Activated T-helper 1 cell treated with anti-CD3 and anti-CD28 coated beads, Interleukin-12 subunit alpha, Interleukin-12 subunit beta, Interleukin-2, Interleukin-4 antibody, amounts not matched to agents 30 ng/mL and 10 ng/mL and 1 ng/mL, durations not matched to agents 14 hours and 24 hours and 36 hours (primary cell): ENCODE measurements at regions not wholly inside any gene's neighbourhood (a gene's known extent, or its start where the extent isn't known, plus 50 kb on each side); places are given as distances from the start of the nearest gene placed in this dataset.
"Not testable (repeated sequence)": the region's sequence is repeated elsewhere in the genome, so short reads cannot be mapped to it uniquely, and the experiment has no call there.

Source experiments
- DNase-seq: peaks from one replicate; pipeline ENCODE4 v3.0.0; 2021; ENCODE audit warnings: low spot score
- H3K27ac Mint-ChIP-seq: one replicate; pipeline ENCODE4 v1.8.0; 2021; ENCODE audit warnings: mild to moderate bottlenecking, mixed read lengths
- H3K27me3 Mint-ChIP-seq: one replicate; pipeline ENCODE4 v1.8.0; 2022; ENCODE audit warnings: mild to moderate bottlenecking, moderate library complexity, mixed read lengths; ENCODE audit not compliant: insufficient read depth
- H3K36me3 Mint-ChIP-seq: one replicate; pipeline ENCODE4 v1.8.0; 2021; ENCODE audit warnings: low read depth, mixed read lengths
- H3K4me1 Mint-ChIP-seq: one replicate; pipeline ENCODE4 v1.8.0; 2021; ENCODE audit warnings: low read depth, mixed read lengths
- H3K4me3 Mint-ChIP-seq: one replicate; pipeline ENCODE4 v1.8.0; 2021; ENCODE audit warnings: mild to moderate bottlenecking, moderate library complexity, mixed read lengths
- H3K9me3 Mint-ChIP-seq: one replicate; pipeline ENCODE4 v1.8.0; 2021; ENCODE audit warnings: mixed read lengths
- intact Hi-C: fragments of 100-400 bp; cut with micrococcal nuclease; formaldehyde crosslinking; loops from one replicate; pipeline ENCODE4 v1.15.1; 2024

GRCh38 chr5:30401479-30402058 lies 791.9 kb upstream of the CDH6 start:
- Mint-ChIP-seq H3K27me3 (no peaks in the 10 kb centered on the region), H3K36me3 (no peaks in the 10 kb centered on the region), H3K4me1 (no peaks in the 10 kb centered on the region), H3K4me3 (no peak overlapping the region), H3K27ac (no peak overlapping the region), H3K9me3 (peaks cover 11% of the 10 kb centered on the region)
- DNase-seq = no peak
- intact Hi-C loops = no loop called here

- intact Hi-C loops = no loop called here
- no peaks in the 10 kb centered on the region for H3K4me1 Mint-ChIP-seq
- H3K9me3 Mint-ChIP-seq = peaks cover 9% of the 10 kb centered on the region
These were observed 795.1 kb upstream of the CDH6 start for GRCh38 chr5:30398423-30398822.

GRCh38 chr5:30392897-30393296 lies 800.6 kb upstream of the CDH6 start:
- no peak for DNase-seq
- intact Hi-C loops = no loop called here
- peaks cover 21% of the 10 kb centered on the region for H3K9me3 Mint-ChIP-seq

More at GRCh38 chr5:30398423-30398822, 795.1 kb upstream of the CDH6 start:
- no peak overlapping the region for H3K4me3 Mint-ChIP-seq
- H3K27ac Mint-ChIP-seq = no peak overlapping the region
- no peak for DNase-seq
- no peaks in the 10 kb centered on the region for H3K36me3 Mint-ChIP-seq
- no peaks in the 10 kb centered on the region for H3K27me3 Mint-ChIP-seq

GRCh38 chr5:30390095-30390494 lies 803.4 kb upstream of the CDH6 start:
- no peaks in the 10 kb centered on the region for H3K4me1 Mint-ChIP-seq
- no peak overlapping the region for H3K4me3 Mint-ChIP-seq
- H3K27ac Mint-ChIP-seq = no peak overlapping the region
- intact Hi-C loops = no loop called here
- no peaks in the 10 kb centered on the region for H3K36me3 Mint-ChIP-seq
- H3K27me3 Mint-ChIP-seq = no peaks in the 10 kb centered on the region
- peaks cover 32% of the 10 kb centered on the region for H3K9me3 Mint-ChIP-seq
- no peak for DNase-seq

More at GRCh38 chr5:30392897-30393296, 800.6 kb upstream of the CDH6 start:
- Mint-ChIP-seq H3K4me3 (no peak overlapping the region), H3K27me3 (no peaks in the 10 kb centered on the region), H3K4me1 (no peaks in the 10 kb centered on the region), H3K27ac (no peak overlapping the region), H3K36me3 (no peaks in the 10 kb centered on the region)

GRCh38 chr5:30387974-30388632 lies 805.4 kb upstream of the CDH6 start:
- H3K27ac Mint-ChIP-seq = no peak overlapping the region
- intact Hi-C loops = no loop called here
- peaks cover 34% of the 10 kb centered on the region for H3K9me3 Mint-ChIP-seq
- H3K4me3 Mint-ChIP-seq = no peak overlapping the region
- DNase-seq = no peak
- H3K4me1 Mint-ChIP-seq = no peaks in the 10 kb centered on the region
- H3K36me3 Mint-ChIP-seq = no peaks in the 10 kb centered on the region
- H3K27me3 Mint-ChIP-seq = no peaks in the 10 kb centered on the region

- DNase-seq = no peak
- intact Hi-C loops = no loop called here
- Mint-ChIP-seq H3K4me1 (no peaks in the 10 kb centered on the region), H3K27ac (no peak overlapping the region), H3K36me3 (no peaks in the 10 kb centered on the region), H3K9me3 (peaks cover 30% of the 10 kb centered on the region), H3K27me3 (no peaks in the 10 kb centered on the region), H3K4me3 (no peak overlapping the region)
These were observed 807.7 kb upstream of the CDH6 start for GRCh38 chr5:30385754-30386153.

- no peaks in the 10 kb centered on the region for H3K36me3 Mint-ChIP-seq
- peaks cover 26% of the 10 kb centered on the region for H3K9me3 Mint-ChIP-seq
- H3K4me3 Mint-ChIP-seq = no peak overlapping the region
- intact Hi-C loops = no loop called here
- no peaks in the 10 kb centered on the region for H3K4me1 Mint-ChIP-seq
- no peaks in the 10 kb centered on the region for H3K27me3 Mint-ChIP-seq
- no peak for DNase-seq
- H3K27ac Mint-ChIP-seq = no peak overlapping the region
These were observed 809.3 kb upstream of the CDH6 start for GRCh38 chr5:30384171-30384570.

- Mint-ChIP-seq H3K27me3 (no peaks in the 10 kb centered on the region), H3K27ac (no peak overlapping the region), H3K4me3 (no peak overlapping the region), H3K4me1 (no peaks in the 10 kb centered on the region), H3K9me3 (peaks cover 6% of the 10 kb centered on the region), H3K36me3 (no peaks in the 10 kb centered on the region)
- intact Hi-C loops = no loop called here
- DNase-seq = no peak
These were observed 813.3 kb upstream of the CDH6 start for GRCh38 chr5:30380228-30380627.

GRCh38 chr5:30376848-30377247 lies 816.6 kb upstream of the CDH6 start:
- H3K4me1 Mint-ChIP-seq = no peaks in the 10 kb centered on the region

GRCh38 chr5:30368064-30368463 lies 825.4 kb upstream of the CDH6 start:
- peaks cover 22% of the 10 kb centered on the region for H3K9me3 Mint-ChIP-seq
- H3K36me3 Mint-ChIP-seq = no peaks in the 10 kb centered on the region
- DNase-seq = no peak
- no peak overlapping the region for H3K27ac Mint-ChIP-seq
- H3K4me3 Mint-ChIP-seq = no peak overlapping the region
- intact Hi-C loops = no loop called here
- H3K27me3 Mint-ChIP-seq = no peaks in the 10 kb centered on the region
- no peaks in the 10 kb centered on the region for H3K4me1 Mint-ChIP-seq

More at GRCh38 chr5:30376848-30377247, 816.6 kb upstream of the CDH6 start:
- intact Hi-C loops = no loop called here
- Mint-ChIP-seq H3K27ac (no peak overlapping the region), H3K36me3 (no peaks in the 10 kb centered on the region), H3K9me3 (no peaks in the 10 kb centered on the region), H3K27me3 (no peaks in the 10 kb centered on the region), H3K4me3 (no peak overlapping the region)
- no peak for DNase-seq

GRCh38 chr5:30365031-30365430 lies 828.5 kb upstream of the CDH6 start:
- H3K27ac Mint-ChIP-seq, H3K4me1 Mint-ChIP-seq, intact Hi-C loops, H3K27me3 Mint-ChIP-seq, DNase-seq, H3K4me3 Mint-ChIP-seq, H3K36me3 Mint-ChIP-seq: not testable (repeated sequence)
- H3K9me3 Mint-ChIP-seq = peaks cover 36% of the 10 kb centered on the region

GRCh38 chr5:30357371-30357770 lies 836.1 kb upstream of the CDH6 start:
- no peaks in the 10 kb centered on the region for H3K27me3 Mint-ChIP-seq
- H3K36me3 Mint-ChIP-seq = no peaks in the 10 kb centered on the region

GRCh38 chr5:30355675-30356074 lies 837.8 kb upstream of the CDH6 start:
- Mint-ChIP-seq H3K27ac (no peak overlapping the region), H3K9me3 (peaks cover 5% of the 10 kb centered on the region), H3K4me3 (no peak overlapping the region), H3K36me3 (no peaks in the 10 kb centered on the region), H3K27me3 (no peaks in the 10 kb centered on the region), H3K4me1 (no peaks in the 10 kb centered on the region)
- no peak for DNase-seq
- intact Hi-C loops = no loop called here

More at GRCh38 chr5:30357371-30357770, 836.1 kb upstream of the CDH6 start:
- no peaks in the 10 kb centered on the region for H3K4me1 Mint-ChIP-seq
- intact Hi-C loops = no loop called here
- H3K9me3 Mint-ChIP-seq = peaks cover 13% of the 10 kb centered on the region
- no peak overlapping the region for H3K4me3 Mint-ChIP-seq
- H3K27ac Mint-ChIP-seq = no peak overlapping the region
- DNase-seq = no peak
